Ishikawa (cell line): ENCODE measurements at regions not wholly inside any gene's neighbourhood (a gene's known extent, or its start where the extent isn't known, plus 50 kb on each side); places are given as distances from the start of the nearest gene placed in this dataset.

Source experiments
- CEBPB ChIP-seq: IDR thresholded peaks from 2 replicates; pipeline ENCODE4 v1.6.1; 2012
- CREB1 ChIP-seq: IDR thresholded peaks from 2 replicates; pipeline ENCODE4 v1.6.1; 2012; ENCODE audit warnings: low read depth
- EGR1 ChIP-seq: IDR thresholded peaks from 2 replicates; pipeline ENCODE4 v1.6.1; 2012
- EP300 ChIP-seq: IDR thresholded peaks from 2 replicates; pipeline ENCODE4 v1.6.1; 2012; ENCODE audit warnings: borderline replicate concordance
- FOXM1 ChIP-seq: IDR thresholded peaks from 2 replicates; pipeline ENCODE4 v1.6.1; 2012; ENCODE audit warnings: low read depth, borderline replicate concordance
- MAX ChIP-seq: IDR thresholded peaks from 2 replicates; pipeline ENCODE4 v1.6.1; 2012
- NFIC ChIP-seq: IDR thresholded peaks from 2 replicates; pipeline ENCODE4 v1.6.1; 2012
- RAD21 ChIP-seq: IDR thresholded peaks from 2 replicates; pipeline ENCODE4 v1.6.1; 2012; ENCODE audit warnings: low read depth
- REST ChIP-seq: IDR thresholded peaks from 2 replicates; pipeline ENCODE4 v1.6.1; 2012; ENCODE audit warnings: low read depth, mild to moderate bottlenecking
- TAF1 ChIP-seq: IDR thresholded peaks from 2 replicates; pipeline ENCODE4 v1.6.1; 2012; ENCODE audit warnings: low read depth, mild to moderate bottlenecking
- TCF12 ChIP-seq: IDR thresholded peaks from 2 replicates; pipeline ENCODE4 v1.6.1; 2012; ENCODE audit warnings: low read depth
- TEAD4 ChIP-seq: IDR thresholded peaks from 2 replicates; pipeline ENCODE4 v1.6.1; 2012
- USF1 ChIP-seq: IDR thresholded peaks from 2 replicates; pipeline ENCODE4 v1.6.1; 2012
- YY1 ChIP-seq: IDR thresholded peaks from 2 replicates; pipeline ENCODE4 v1.6.1; 2012; ENCODE audit warnings: low read depth
- ZBTB7A ChIP-seq: IDR thresholded peaks from 2 replicates; pipeline ENCODE4 v1.6.1; 2012; ENCODE audit warnings: low read depth

GRCh38 chr3:20846066-20846465 lies 660.1 kb upstream of the SGO1 start:
- TF ChIP-seq MAX (no peak), CREB1 (no peak), TCF12 (no peak)

GRCh38 chr3:20844851-20845250 lies 658.8 kb upstream of the SGO1 start:
- TF ChIP-seq ZBTB7A, result no peak
- no peak for TF ChIP-seq FOXM1
- TF ChIP-seq EP300, result no peak
- TF ChIP-seq TEAD4, result no peak
- TF ChIP-seq MAX, result no peak
- no peak for TF ChIP-seq CEBPB
- TF ChIP-seq YY1, result no peak
- no peak for TF ChIP-seq NFIC
- no peak for TF ChIP-seq TAF1
- TF ChIP-seq USF1, result no peak
- TF ChIP-seq CREB1, result no peak
- TF ChIP-seq RAD21, result no peak
- TF ChIP-seq REST, result no peak
- no peak for TF ChIP-seq TCF12
- TF ChIP-seq EGR1, result no peak

GRCh38 chr3:20842594-20843436 lies 656.8 kb upstream of the SGO1 start:
- TF ChIP-seq RAD21, result no peak
- TF ChIP-seq EP300, result no peak
- no peak for TF ChIP-seq ZBTB7A
- TF ChIP-seq EGR1, result no peak
- TF ChIP-seq USF1, result no peak
- TF ChIP-seq TCF12, result no peak
- no peak for TF ChIP-seq FOXM1
- TF ChIP-seq YY1, result no peak
- no peak for TF ChIP-seq TAF1
- no peak for TF ChIP-seq TEAD4
- no peak for TF ChIP-seq REST
- TF ChIP-seq NFIC, result no peak
- TF ChIP-seq CEBPB, result no peak

- TF ChIP-seq MAX, result no peak
- TF ChIP-seq NFIC, result no peak
- no peak for TF ChIP-seq TCF12
- no peak for TF ChIP-seq CEBPB
Observed at GRCh38 chr3:20842002-20842401, 656.0 kb upstream of the SGO1 start.

- no peak for TF ChIP-seq REST
- no peak for TF ChIP-seq YY1
- no peak for TF ChIP-seq TAF1
- TF ChIP-seq TEAD4, result no peak
- TF ChIP-seq MAX, result no peak
- no peak for TF ChIP-seq ZBTB7A
- TF ChIP-seq EGR1, result no peak
Observed at GRCh38 chr3:20837676-20838302, 651.8 kb upstream of the SGO1 start.
